HCT116 (cell line): ENCODE measurements at regions not wholly inside any gene's neighbourhood (a gene's known extent, or its start where the extent isn't known, plus 50 kb on each side); places are given as distances from the start of the nearest gene placed in this dataset.
A peak's percentile ranks its signal among the peaks of the same experiment; 100 is the strongest.

Experiments
- ATAC-seq: fragments of 200-7000 bp; cut with Tn5 transposase; 2 replicates; pipeline ENCODE4 v1.9.1; 2020; ENCODE audit warnings: mild to moderate bottlenecking, moderate library complexity
- BruUV-seq: library from RNA; stranded (reverse); fragments of 400-500 nt; replicated peaks from 2 replicates; lab custom pipeline; 2021; lab: Mats Ljungman, UMichigan
- CTCF ChIA-PET: fragments of 300-600 bp; sonication (Branson Sonifier 250); formaldehyde crosslinking; loops from one replicate; lab custom pipeline; 2021; ENCODE audit warnings: antibody characterized with exemption; lab: Charles Lee
- POLR2A ChIA-PET: fragments of 300-600, 350-600 bp; sonication (Branson Sonifier 250); formaldehyde crosslinking; loops from one replicate; lab custom pipeline; 2021; ENCODE audit warnings: antibody characterized with exemption; lab: Charles Lee
- RAD21 ChIA-PET, 2 experiments: fragments of 300-600 bp; sonication (Branson Sonifier 250); formaldehyde crosslinking; loops; one replicate each; lab custom pipeline; 2023; ENCODE audit warnings: low total read pairs in 2 of 2; ENCODE audit not compliant: uncharacterized antibody in 2 of 2, unreplicated experiment in 2 of 2, low non-redundant PET in 1 of 2; lab: Charles Lee
- DNase-seq: peaks from one replicate; pipeline ENCODE4 v3.0.0-alpha.2; 2010; ENCODE audit warnings: low read depth, low spot score
- H2AFZ ChIP-seq: fragments of 200-600 bp; shearing (Covaris generic), sonication (generic); 2 replicates; pipeline ENCODE4 v1.6.1; 2017; ENCODE audit warnings: low read depth, mixed run types, mixed read lengths, antibody characterized with exemption, low read length; ENCODE audit not compliant: poor library complexity, severe bottlenecking
- H3K27ac ChIP-seq: 2 replicates; pipeline ENCODE4 v1.5.1; 2012; ENCODE audit warnings: low read depth, low read length
- H3K27me3 ChIP-seq: fragments of 200-600 bp; sonication (generic); 2 replicates; pipeline ENCODE4 v1.6.1; 2016; ENCODE audit warnings: mixed run types, low read length, mixed read lengths; ENCODE audit not compliant: insufficient read depth
- H3K36me3 ChIP-seq, 2 experiments: fragments of 200-500 bp in 1 of 2; fragments of 200-600 bp in 1 of 2; sonication (Bioruptor generic) in 1 of 2; sonication (generic) in 1 of 2; 2 replicates each; pipeline versions ENCODE4 v1.5.1 to v1.6.1; 2014 to 2016; ENCODE audit warnings: low read length in 2 of 2, inconsistent platforms in 1 of 2, mixed read lengths in 1 of 2, mixed run types in 1 of 2; ENCODE audit not compliant: insufficient read depth in 2 of 2, control insufficient read depth in 1 of 2
- H3K4me1 ChIP-seq, 2 experiments: fragments of 200-600 bp in 1 of 2; sonication (generic) in 1 of 2; 2 replicates each; pipeline versions ENCODE4 v1.5.1 to v1.6.1; 2012 to 2017; ENCODE audit warnings: low read length in 2 of 2, inconsistent platforms in 1 of 2, mild to moderate bottlenecking in 1 of 2, mixed read lengths in 1 of 2, mixed run types in 1 of 2, moderate library complexity in 1 of 2; ENCODE audit not compliant: insufficient read depth in 2 of 2, control insufficient read depth in 1 of 2
- H3K4me2 ChIP-seq: fragments of 200-600 bp; sonication (generic); 2 replicates; pipeline ENCODE4 v1.6.1; 2017; ENCODE audit warnings: mixed run types, low read length, mixed read lengths
- H3K4me3 ChIP-seq, 2 experiments: fragments of 200-600 bp in 1 of 2; sonication (generic) in 1 of 2; replicated peaks in 1 of 2; 2 replicates each; pipeline ENCODE4 v1.5.1; 2011 to 2016; ENCODE audit warnings: low read length in 2 of 2, control low read depth in 1 of 2, low read depth in 1 of 2, mild to moderate bottlenecking in 1 of 2, mixed read lengths in 1 of 2, mixed run types in 1 of 2
- H3K79me2 ChIP-seq: fragments of 200-600 bp; sonication (generic); 2 replicates; pipeline ENCODE4 v1.6.1; 2017; ENCODE audit warnings: mild to moderate bottlenecking, mixed run types, low read length, moderate library complexity, mixed read lengths; ENCODE audit not compliant: insufficient read depth
- H3K9ac ChIP-seq: fragments of 200-600 bp; sonication (generic); 2 replicates; pipeline ENCODE4 v1.6.1; 2016; ENCODE audit warnings: low read length, mixed read lengths
- H3K9me2 ChIP-seq: fragments of 200-600 bp; sonication (generic), shearing (Covaris generic); 2 replicates; pipeline ENCODE4 v1.6.1; 2017; ENCODE audit warnings: mixed run types, mild to moderate bottlenecking, moderate library complexity; ENCODE audit not compliant: insufficient read depth
- H3K9me3 ChIP-seq, 2 experiments: fragments of 200-500 bp in 1 of 2; fragments of 200-600 bp in 1 of 2; sonication (Bioruptor generic) in 1 of 2; sonication (generic) in 1 of 2; 2 replicates each; pipeline ENCODE4 v1.6.1; 2014 to 2017; ENCODE audit warnings: low read length in 2 of 2, mixed read lengths in 2 of 2, inconsistent platforms in 1 of 2, low read depth in 1 of 2, mild to moderate bottlenecking in 1 of 2, mixed run types in 1 of 2, moderate library complexity in 1 of 2; ENCODE audit not compliant: control insufficient read depth in 1 of 2, insufficient read depth in 1 of 2
- H4K20me1 ChIP-seq: fragments of 200-600 bp; sonication (generic), shearing (Covaris generic); 2 replicates; pipeline ENCODE4 v1.6.1; 2017; ENCODE audit warnings: mixed run types, mild to moderate bottlenecking, moderate library complexity; ENCODE audit not compliant: insufficient read depth
- CBX3 ChIP-seq: IDR thresholded peaks from 2 replicates; pipeline ENCODE4 v1.6.1; 2012; ENCODE audit warnings: low read depth
- CTCF ChIP-seq, 3 experiments: fragments of 200-600 bp in 1 of 3; sonication (generic) in 1 of 3; IDR thresholded peaks in 2 of 3; conservative IDR thresholded peaks in 1 of 3; 2 replicates each; pipeline ENCODE4 v1.5.1; 2012 to 2017; ENCODE audit warnings: low read depth in 2 of 3, low read length in 2 of 3, antibody characterized with exemption in 1 of 3, borderline replicate concordance in 1 of 3, control low read depth in 1 of 3, mild to moderate bottlenecking in 1 of 3, mixed read lengths in 1 of 3, mixed run types in 1 of 3, moderate library complexity in 1 of 3; ENCODE audit not compliant: insufficient read depth in 1 of 3
- EGR1 ChIP-seq: IDR thresholded peaks from 2 replicates; pipeline ENCODE4 v1.6.1; 2012; ENCODE audit warnings: low read depth
- ELF1 ChIP-seq: IDR thresholded peaks from 2 replicates; pipeline ENCODE4 v1.6.1; 2012; ENCODE audit warnings: low read depth, borderline replicate concordance
- EZH2phosphoT487 ChIP-seq: fragments of 200-600 bp; IDR thresholded peaks from 2 replicates; pipeline ENCODE4 v1.6.1; 2018; ENCODE audit warnings: antibody characterized with exemption, borderline replicate concordance
- JUND ChIP-seq: IDR thresholded peaks from 2 replicates; pipeline ENCODE4 v1.6.1; 2012
- SP1 ChIP-seq: IDR thresholded peaks from 2 replicates; pipeline ENCODE4 v1.6.1; 2012; ENCODE audit warnings: low read depth
- TCF7L2 ChIP-seq: IDR thresholded peaks from 2 replicates; pipeline ENCODE4 v1.7.0; 2011; ENCODE audit warnings: borderline replicate concordance, inconsistent platforms; ENCODE audit not compliant: insufficient read depth, insufficient read length; ENCODE audit errors: extremely low read depth
- ZFX ChIP-seq: fragments of 450-650 bp; IDR thresholded peaks from 2 replicates; pipeline ENCODE4 v1.6.1; 2017
- ZNF274 ChIP-seq: fragments of 200-500 bp; sonication (Bioruptor generic); IDR thresholded peaks from 2 replicates; pipeline ENCODE4 v1.6.1; 2014; ENCODE audit warnings: mild to moderate bottlenecking, low read depth, low read length, inconsistent platforms
- intact Hi-C: fragments of 100-400 bp; cut with micrococcal nuclease; formaldehyde crosslinking; loops from 2 replicates; pipeline ENCODE4 v1.10.0; 2022
- TF ChIP-seq, protein P1 (sequence below): IDR thresholded peaks from 2 replicates; pipeline ENCODE4 v1.6.1; 2012; ENCODE audit warnings: low read depth

DNA sequence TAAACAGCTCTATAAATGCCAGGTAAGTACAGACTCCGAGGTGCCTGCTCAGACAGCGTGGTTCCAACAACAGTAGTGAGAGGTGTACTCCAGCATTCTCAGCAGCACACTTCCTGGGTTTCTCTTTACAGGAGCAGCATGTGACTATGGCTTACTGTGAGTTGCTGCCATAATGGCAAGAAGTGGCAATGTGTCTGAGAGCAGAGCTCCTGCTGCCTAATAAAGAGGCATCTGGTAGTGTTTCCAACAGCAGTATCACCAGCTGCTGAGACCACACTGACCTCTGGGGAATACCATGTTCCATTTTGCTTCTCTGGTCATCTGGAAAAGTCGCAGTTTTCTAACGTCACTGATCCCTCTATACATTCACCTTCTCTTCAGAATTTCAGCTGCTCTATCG is 398.2 kb downstream of the SLCO4C1 start:
- Histone ChIP-seq H3K36me3 (no peaks in the 10 kb centered on the region), H3K9me3 (no peaks in the 10 kb centered on the region), H4K20me1 (no peaks in the 10 kb centered on the region; the same call in 1 of the 2 replicates), H2AFZ (no peak overlapping the region), H3K4me1 (no peaks in the 10 kb centered on the region), H3K4me3 (no peak overlapping the region), H3K79me2 (no peaks in the 10 kb centered on the region), H3K27me3 (no peaks in the 10 kb centered on the region), H3K9me2 (no peaks in the 10 kb centered on the region), H3K27ac (no peak overlapping the region), H3K4me2 (no peak overlapping the region), H3K9ac (no peak overlapping the region)
- BruUV-seq, result no TSS peak
- intact Hi-C loops, result no loop called here
- POLR2A ChIA-PET, result no interaction called here
- ATAC-seq (0 out of 2 replicates have a peak, but pooled peaks have one; percentile 34), DNase-seq (no peak)
- CTCF ChIA-PET, result no interaction called here
- RAD21 ChIA-PET, result no interaction called here
- TF ChIP-seq, protein P1, sequence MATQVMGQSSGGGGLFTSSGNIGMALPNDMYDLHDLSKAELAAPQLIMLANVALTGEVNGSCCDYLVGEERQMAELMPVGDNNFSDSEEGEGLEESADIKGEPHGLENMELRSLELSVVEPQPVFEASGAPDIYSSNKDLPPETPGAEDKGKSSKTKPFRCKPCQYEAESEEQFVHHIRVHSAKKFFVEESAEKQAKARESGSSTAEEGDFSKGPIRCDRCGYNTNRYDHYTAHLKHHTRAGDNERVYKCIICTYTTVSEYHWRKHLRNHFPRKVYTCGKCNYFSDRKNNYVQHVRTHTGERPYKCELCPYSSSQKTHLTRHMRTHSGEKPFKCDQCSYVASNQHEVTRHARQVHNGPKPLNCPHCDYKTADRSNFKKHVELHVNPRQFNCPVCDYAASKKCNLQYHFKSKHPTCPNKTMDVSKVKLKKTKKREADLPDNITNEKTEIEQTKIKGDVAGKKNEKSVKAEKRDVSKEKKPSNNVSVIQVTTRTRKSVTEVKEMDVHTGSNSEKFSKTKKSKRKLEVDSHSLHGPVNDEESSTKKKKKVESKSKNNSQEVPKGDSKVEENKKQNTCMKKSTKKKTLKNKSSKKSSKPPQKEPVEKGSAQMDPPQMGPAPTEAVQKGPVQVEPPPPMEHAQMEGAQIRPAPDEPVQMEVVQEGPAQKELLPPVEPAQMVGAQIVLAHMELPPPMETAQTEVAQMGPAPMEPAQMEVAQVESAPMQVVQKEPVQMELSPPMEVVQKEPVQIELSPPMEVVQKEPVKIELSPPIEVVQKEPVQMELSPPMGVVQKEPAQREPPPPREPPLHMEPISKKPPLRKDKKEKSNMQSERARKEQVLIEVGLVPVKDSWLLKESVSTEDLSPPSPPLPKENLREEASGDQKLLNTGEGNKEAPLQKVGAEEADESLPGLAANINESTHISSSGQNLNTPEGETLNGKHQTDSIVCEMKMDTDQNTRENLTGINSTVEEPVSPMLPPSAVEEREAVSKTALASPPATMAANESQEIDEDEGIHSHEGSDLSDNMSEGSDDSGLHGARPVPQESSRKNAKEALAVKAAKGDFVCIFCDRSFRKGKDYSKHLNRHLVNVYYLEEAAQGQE, result no peak
- TF ChIP-seq TCF7L2 (no peak), ELF1 (no peak), ZNF274 (no peak), JUND (no peak), EZH2phosphoT487 (no peak), CBX3 (no peak), ZFX (no peak), SP1 (no peak), CTCF (IDR thresholded peaks at IDR 0.05 in 2 of 3, conservative IDR thresholded peaks at IDR 0.05 in 1 of 3; ENCODE audit: borderline replicate concordance in 1 of 3, insufficient read depth in 1 of 3, low read depth in 2 of 3, low read length in 2 of 3) (no peak), EGR1 (no peak)
